Liver (tissue), 3 donors: ENCODE measurements at regions not wholly inside any gene's neighbourhood (a gene's known extent, or its start where the extent isn't known, plus 50 kb on each side); places are given as distances from the start of the nearest gene placed in this dataset.

ENCODE experiments used
- ATF3 ChIP-seq: IDR thresholded peaks from 2 replicates; pipeline ENCODE4 v1.6.1; 2016; ENCODE audit warnings: antibody characterized with exemption
- CTCF ChIP-seq: fragments of 150-350 bp; IDR thresholded peaks from 2 replicates; pipeline ENCODE4 v1.5.1; 2017; ENCODE audit warnings: improper control_type of control experiment, low read depth, low read length; ENCODE audit not compliant: missing input control
- EGR1 ChIP-seq, 2 donors: IDR thresholded peaks; 2 replicates each; pipeline ENCODE4 v1.6.1; 2016 to 2018; ENCODE audit warnings: antibody characterized with exemption in 2 of 2, low read depth in 2 of 2
- GABPA ChIP-seq, 2 donors: IDR thresholded peaks in 1 of 2; conservative IDR thresholded peaks in 1 of 2; 2 replicates each; pipeline ENCODE4 v1.6.1; 2016; ENCODE audit warnings: antibody characterized with exemption in 2 of 2, mild to moderate bottlenecking in 1 of 2, moderate library complexity in 1 of 2
- JUND ChIP-seq, 2 donors: IDR thresholded peaks; 2 replicates each; pipeline ENCODE4 v1.6.1; 2016; ENCODE audit warnings: antibody characterized with exemption in 2 of 2
- RAD21 ChIP-seq, 2 donors: IDR thresholded peaks; 2 replicates each; pipeline ENCODE4 v1.6.1; 2016; ENCODE audit warnings: antibody characterized with exemption in 2 of 2, mild to moderate bottlenecking in 2 of 2
- SP1 ChIP-seq: IDR thresholded peaks from 2 replicates; pipeline ENCODE4 v1.6.1; 2018; ENCODE audit warnings: antibody characterized with exemption, mild to moderate bottlenecking
- TAF1 ChIP-seq: conservative IDR thresholded peaks from 2 replicates; pipeline ENCODE4 v1.6.1; 2016; ENCODE audit warnings: antibody characterized with exemption, mild to moderate bottlenecking
- TF ChIP-seq, protein P1 (sequence below): IDR thresholded peaks from 2 replicates; pipeline ENCODE4 v1.6.1; 2016; ENCODE audit warnings: antibody characterized with exemption, mild to moderate bottlenecking
- TF ChIP-seq, protein P2 (sequence below): IDR thresholded peaks from 2 replicates; pipeline ENCODE4 v1.6.1; 2016; ENCODE audit warnings: antibody characterized with exemption
- donor health status: healthy.
- donor health status: healthy.

DNA sequence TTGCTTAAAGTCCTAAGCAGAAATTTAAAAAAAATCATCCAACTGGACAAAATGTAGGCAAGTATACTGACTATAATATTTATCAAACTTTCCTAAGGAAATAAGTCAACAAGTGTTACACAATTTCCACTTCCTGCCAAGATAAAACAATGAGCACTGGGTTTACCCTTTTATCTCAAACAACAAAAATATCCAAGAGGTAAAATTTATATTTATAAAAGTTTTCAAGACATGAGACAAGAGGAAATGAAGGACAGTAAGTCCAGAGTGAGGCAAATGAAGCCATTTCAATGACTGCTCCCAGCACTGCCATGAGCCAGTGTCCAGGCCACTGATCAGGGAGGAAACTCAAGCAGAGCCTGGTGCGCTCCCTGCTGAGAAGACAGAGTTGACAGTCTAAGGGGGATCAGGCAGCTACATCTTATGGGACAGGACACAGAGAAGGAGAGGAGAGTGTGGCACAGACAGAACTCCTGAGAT lies 439.4 kb downstream of the RAP2B start:
- TF ChIP-seq, protein P1, sequence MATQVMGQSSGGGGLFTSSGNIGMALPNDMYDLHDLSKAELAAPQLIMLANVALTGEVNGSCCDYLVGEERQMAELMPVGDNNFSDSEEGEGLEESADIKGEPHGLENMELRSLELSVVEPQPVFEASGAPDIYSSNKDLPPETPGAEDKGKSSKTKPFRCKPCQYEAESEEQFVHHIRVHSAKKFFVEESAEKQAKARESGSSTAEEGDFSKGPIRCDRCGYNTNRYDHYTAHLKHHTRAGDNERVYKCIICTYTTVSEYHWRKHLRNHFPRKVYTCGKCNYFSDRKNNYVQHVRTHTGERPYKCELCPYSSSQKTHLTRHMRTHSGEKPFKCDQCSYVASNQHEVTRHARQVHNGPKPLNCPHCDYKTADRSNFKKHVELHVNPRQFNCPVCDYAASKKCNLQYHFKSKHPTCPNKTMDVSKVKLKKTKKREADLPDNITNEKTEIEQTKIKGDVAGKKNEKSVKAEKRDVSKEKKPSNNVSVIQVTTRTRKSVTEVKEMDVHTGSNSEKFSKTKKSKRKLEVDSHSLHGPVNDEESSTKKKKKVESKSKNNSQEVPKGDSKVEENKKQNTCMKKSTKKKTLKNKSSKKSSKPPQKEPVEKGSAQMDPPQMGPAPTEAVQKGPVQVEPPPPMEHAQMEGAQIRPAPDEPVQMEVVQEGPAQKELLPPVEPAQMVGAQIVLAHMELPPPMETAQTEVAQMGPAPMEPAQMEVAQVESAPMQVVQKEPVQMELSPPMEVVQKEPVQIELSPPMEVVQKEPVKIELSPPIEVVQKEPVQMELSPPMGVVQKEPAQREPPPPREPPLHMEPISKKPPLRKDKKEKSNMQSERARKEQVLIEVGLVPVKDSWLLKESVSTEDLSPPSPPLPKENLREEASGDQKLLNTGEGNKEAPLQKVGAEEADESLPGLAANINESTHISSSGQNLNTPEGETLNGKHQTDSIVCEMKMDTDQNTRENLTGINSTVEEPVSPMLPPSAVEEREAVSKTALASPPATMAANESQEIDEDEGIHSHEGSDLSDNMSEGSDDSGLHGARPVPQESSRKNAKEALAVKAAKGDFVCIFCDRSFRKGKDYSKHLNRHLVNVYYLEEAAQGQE = no peak
- TF ChIP-seq CTCF = no peak
- TF ChIP-seq, protein P2, sequence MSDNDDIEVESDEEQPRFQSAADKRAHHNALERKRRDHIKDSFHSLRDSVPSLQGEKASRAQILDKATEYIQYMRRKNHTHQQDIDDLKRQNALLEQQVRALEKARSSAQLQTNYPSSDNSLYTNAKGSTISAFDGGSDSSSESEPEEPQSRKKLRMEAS = no peak
- TF ChIP-seq SP1 = no peak
- no peak for TF ChIP-seq TAF1
- TF ChIP-seq RAD21 (IDR thresholded peaks at IDR 0.05) = peak in 1 of 2 donors; percentile 3
- TF ChIP-seq ATF3 = no peak
- TF ChIP-seq JUND (IDR thresholded peaks at IDR 0.05) = no peak
- TF ChIP-seq GABPA (IDR thresholded peaks at IDR 0.05 in 1 of 2, conservative IDR thresholded peaks at IDR 0.05 in 1 of 2) = no peak
- no peak for TF ChIP-seq EGR1 (IDR thresholded peaks at IDR 0.05; ENCODE audit: low read depth in 2 of 2)
